Smooth muscle cell (in vitro differentiated cells): ENCODE measurements at regions not wholly inside any gene's neighbourhood (a gene's known extent, or its start where the extent isn't known, plus 50 kb on each side); places are given as distances from the start of the nearest gene placed in this dataset.

Experiments used
- DNase-seq: peaks from one replicate; lab custom pipeline; 2025; ENCODE audit not compliant: unreplicated experiment; lab: John Stamatoyannopoulos, UW
- H2AFZ ChIP-seq: fragments of 200-600 bp; sonication (generic); 2 replicates; pipeline ENCODE4 v1.6.0; 2016; ENCODE audit warnings: antibody characterized with exemption, low read depth, mild to moderate bottlenecking
- H3F3A ChIP-seq: fragments of 200-600 bp; sonication (generic); 2 replicates; pipeline ENCODE4 v1.6.0; 2017; ENCODE audit warnings: antibody characterized with exemption, low read depth
- H3K27ac ChIP-seq: fragments of 200-600 bp; sonication (generic); 2 replicates; pipeline ENCODE4 v1.5.1; 2016; ENCODE audit warnings: low read depth, mild to moderate bottlenecking
- H3K27me3 ChIP-seq: fragments of 200-600 bp; sonication (generic); 2 replicates; pipeline ENCODE4 v1.6.1; 2016; ENCODE audit warnings: low read depth, mild to moderate bottlenecking
- H3K36me3 ChIP-seq: fragments of 200-600 bp; sonication (generic); 2 replicates; pipeline ENCODE4 v1.5.1; 2016; ENCODE audit warnings: low read depth
- H3K4me1 ChIP-seq: fragments of 200-600 bp; sonication (generic); 2 replicates; pipeline ENCODE4 v1.5.1; 2016; ENCODE audit warnings: low read depth
- H3K4me2 ChIP-seq: fragments of 200-600 bp; sonication (generic); 2 replicates; pipeline ENCODE4 v1.6.0; 2016; ENCODE audit warnings: mild to moderate bottlenecking
- H3K4me3 ChIP-seq: fragments of 200-600 bp; sonication (generic); 2 replicates; pipeline ENCODE4 v1.5.1; 2016; ENCODE audit warnings: mild to moderate bottlenecking
- H3K79me2 ChIP-seq: fragments of 200-600 bp; sonication (generic); 2 replicates; pipeline ENCODE4 v1.6.0; 2016; ENCODE audit warnings: low read depth, mild to moderate bottlenecking
- H3K9ac ChIP-seq: fragments of 200-600 bp; sonication (generic); 2 replicates; pipeline ENCODE4 v1.6.0; 2016; ENCODE audit warnings: low read depth
- H3K9me3 ChIP-seq: fragments of 200-600 bp; sonication (generic); replicated peaks from 2 replicates; pipeline ENCODE4 v1.5.1; 2016; ENCODE audit warnings: low read depth
- H4K20me1 ChIP-seq: fragments of 200-600 bp; sonication (generic); 2 replicates; pipeline ENCODE4 v1.6.0; 2016; ENCODE audit warnings: low read depth
- WGBS: methylation state at CpG from one replicate; pipeline ENCODE4 v1.1.7; 2016; ENCODE audit warnings: low lambda C conversion rate; 5-methylcytosine and 5-hydroxymethylcytosine counted together
- TF ChIP-seq, protein P1 (sequence below): fragments of 200-600 bp; sonication (generic); IDR thresholded peaks from 2 replicates; pipeline ENCODE4 v1.5.1; 2017; ENCODE audit warnings: borderline replicate concordance, mild to moderate bottlenecking, antibody characterized with exemption; ENCODE audit not compliant: insufficient read depth, poor library complexity, severe bottlenecking

DNA sequence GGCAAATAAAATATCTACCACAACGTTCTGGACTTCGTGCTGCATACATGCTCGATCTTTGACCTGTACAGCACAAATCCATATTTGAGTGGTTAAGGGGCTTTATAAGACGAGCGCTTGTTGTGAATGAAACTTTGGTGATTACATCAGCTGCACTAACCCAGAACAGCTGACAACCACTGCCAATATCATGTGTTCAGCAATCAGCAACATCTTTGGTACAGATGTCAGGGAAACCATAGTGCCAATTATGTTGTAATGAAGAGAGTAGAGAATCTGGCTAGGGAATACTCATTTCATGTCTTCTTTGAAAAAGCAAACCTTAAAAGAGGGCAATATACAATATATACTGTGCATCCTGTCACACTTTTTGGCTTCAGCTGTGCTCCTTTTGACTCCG, 188.6 kb upstream of the NT5E start:
- WGBS = 92% methylated on average over 6 of the region's 6 CpGs
- no peaks in the 10 kb centered on the region for H3K36me3 ChIP-seq
- TF ChIP-seq, protein P1, sequence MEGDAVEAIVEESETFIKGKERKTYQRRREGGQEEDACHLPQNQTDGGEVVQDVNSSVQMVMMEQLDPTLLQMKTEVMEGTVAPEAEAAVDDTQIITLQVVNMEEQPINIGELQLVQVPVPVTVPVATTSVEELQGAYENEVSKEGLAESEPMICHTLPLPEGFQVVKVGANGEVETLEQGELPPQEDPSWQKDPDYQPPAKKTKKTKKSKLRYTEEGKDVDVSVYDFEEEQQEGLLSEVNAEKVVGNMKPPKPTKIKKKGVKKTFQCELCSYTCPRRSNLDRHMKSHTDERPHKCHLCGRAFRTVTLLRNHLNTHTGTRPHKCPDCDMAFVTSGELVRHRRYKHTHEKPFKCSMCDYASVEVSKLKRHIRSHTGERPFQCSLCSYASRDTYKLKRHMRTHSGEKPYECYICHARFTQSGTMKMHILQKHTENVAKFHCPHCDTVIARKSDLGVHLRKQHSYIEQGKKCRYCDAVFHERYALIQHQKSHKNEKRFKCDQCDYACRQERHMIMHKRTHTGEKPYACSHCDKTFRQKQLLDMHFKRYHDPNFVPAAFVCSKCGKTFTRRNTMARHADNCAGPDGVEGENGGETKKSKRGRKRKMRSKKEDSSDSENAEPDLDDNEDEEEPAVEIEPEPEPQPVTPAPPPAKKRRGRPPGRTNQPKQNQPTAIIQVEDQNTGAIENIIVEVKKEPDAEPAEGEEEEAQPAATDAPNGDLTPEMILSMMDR = no peak
- no peak overlapping the region for H3K27ac ChIP-seq
- H3K4me2 ChIP-seq = no peak overlapping the region
- DNase-seq = no peak
- no peaks in the 10 kb centered on the region for H3K4me1 ChIP-seq
- no peaks in the 10 kb centered on the region for H4K20me1 ChIP-seq
- no peak overlapping the region for H2AFZ ChIP-seq
- H3K4me3 ChIP-seq = no peak overlapping the region
- H3K27me3 ChIP-seq = no peaks in the 10 kb centered on the region
- no peaks in the 10 kb centered on the region for H3K79me2 ChIP-seq
- H3F3A ChIP-seq = no peaks in the 10 kb centered on the region
- H3K9me3 ChIP-seq = no peaks in the 10 kb centered on the region
- H3K9ac ChIP-seq = no peak overlapping the region

DNA sequence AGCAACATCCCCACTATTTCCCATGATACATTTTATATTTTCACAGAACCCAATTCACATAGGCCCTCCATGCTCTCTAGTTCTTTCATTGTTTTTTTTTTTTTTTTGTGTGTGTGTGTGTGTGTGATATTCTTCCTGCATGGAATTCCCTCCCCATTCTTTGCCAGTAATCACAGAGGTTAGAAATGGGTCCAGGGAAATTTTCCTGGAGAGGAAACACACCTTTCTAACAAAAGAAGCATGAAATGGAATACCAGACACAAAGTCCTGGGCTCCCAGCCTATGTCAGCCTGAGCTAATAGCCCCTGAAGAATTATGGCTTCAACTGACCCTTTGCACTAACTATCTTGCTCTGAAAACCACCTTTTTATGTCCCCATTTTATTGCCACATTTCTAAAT, 194.2 kb upstream of the NT5E start:
- H3K79me2 ChIP-seq = no peaks in the 10 kb centered on the region
- no peak overlapping the region for H3K4me2 ChIP-seq
- TF ChIP-seq, protein P1 = no peak
- H2AFZ ChIP-seq = no peak overlapping the region
- H3F3A ChIP-seq = no peaks in the 10 kb centered on the region
- H3K27me3 ChIP-seq = no peaks in the 10 kb centered on the region
- H3K27ac ChIP-seq = no peak overlapping the region
- no peak overlapping the region for H3K4me3 ChIP-seq
- no peaks in the 10 kb centered on the region for H3K4me1 ChIP-seq
- H4K20me1 ChIP-seq = no peaks in the 10 kb centered on the region
- H3K36me3 ChIP-seq = no peaks in the 10 kb centered on the region
- no peaks in the 10 kb centered on the region for H3K9me3 ChIP-seq
- H3K9ac ChIP-seq = no peak overlapping the region
- no peak for DNase-seq

DNA sequence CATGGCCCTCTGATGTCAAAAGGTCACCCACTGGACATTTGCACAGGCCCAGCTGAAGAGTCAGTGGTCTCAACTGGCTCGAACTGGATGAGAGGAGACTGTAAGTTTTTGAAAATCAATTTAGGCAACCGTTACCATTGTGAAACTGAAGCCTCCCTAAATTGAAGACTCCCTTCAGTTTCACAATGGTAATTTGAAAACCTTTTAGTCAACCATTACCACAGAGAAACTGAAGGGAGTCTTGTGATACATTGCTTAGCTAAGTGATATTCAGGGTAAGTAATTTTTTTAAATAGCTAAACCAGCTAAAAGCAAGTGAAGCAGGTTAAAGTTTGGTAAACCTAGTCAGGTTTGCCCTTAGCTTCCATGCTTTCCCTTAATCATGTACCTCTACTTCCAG, 197.3 kb upstream of the NT5E start:
- H4K20me1 ChIP-seq = no peaks in the 10 kb centered on the region
- H3K4me3 ChIP-seq = no peak overlapping the region
- DNase-seq = no peak
- H3K9me3 ChIP-seq = no peaks in the 10 kb centered on the region
- H2AFZ ChIP-seq = no peak overlapping the region
- no peaks in the 10 kb centered on the region for H3K4me1 ChIP-seq
- no peaks in the 10 kb centered on the region for H3K27me3 ChIP-seq
- H3K27ac ChIP-seq = no peak overlapping the region
- TF ChIP-seq, protein P1 = no peak
- H3F3A ChIP-seq = no peaks in the 10 kb centered on the region
- no peaks in the 10 kb centered on the region for H3K79me2 ChIP-seq
- no peaks in the 10 kb centered on the region for H3K36me3 ChIP-seq
- H3K4me2 ChIP-seq = no peak overlapping the region
- 89% methylated on average over 2 of the region's 2 CpGs for WGBS
- no peak overlapping the region for H3K9ac ChIP-seq

DNA sequence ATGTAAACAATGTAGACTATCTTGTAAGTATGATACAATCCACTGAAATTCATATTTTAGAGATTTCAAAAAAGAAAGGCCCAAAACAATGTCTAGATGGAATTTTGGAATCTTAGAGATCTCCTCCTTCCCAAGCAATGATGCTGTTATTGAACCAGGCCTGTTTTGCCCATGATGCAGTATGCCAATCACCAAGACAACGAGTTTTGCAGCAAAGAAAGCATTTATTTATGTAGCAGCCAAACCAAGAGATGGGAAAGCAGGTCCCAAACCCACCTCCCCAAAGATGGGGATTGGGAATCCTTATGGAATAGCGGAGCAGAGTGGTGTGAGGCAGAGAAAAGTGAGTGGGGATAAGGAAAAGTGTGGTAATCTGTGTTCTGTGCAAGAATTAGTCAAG, 197.8 kb upstream of the NT5E start:
- no peak overlapping the region for H3K27ac ChIP-seq
- no peak overlapping the region for H3K4me3 ChIP-seq
- H3K4me1 ChIP-seq = no peaks in the 10 kb centered on the region
- H2AFZ ChIP-seq = no peak overlapping the region
- H3K36me3 ChIP-seq = no peaks in the 10 kb centered on the region
- no peak overlapping the region for H3K4me2 ChIP-seq
- H3K9ac ChIP-seq = no peak overlapping the region
- no peaks in the 10 kb centered on the region for H3F3A ChIP-seq
- no peaks in the 10 kb centered on the region for H3K9me3 ChIP-seq
- H3K79me2 ChIP-seq = no peaks in the 10 kb centered on the region
- TF ChIP-seq, protein P1 = no peak
- no peak for DNase-seq
- WGBS = 81% methylated on average over 2 of the region's 2 CpGs
- no peaks in the 10 kb centered on the region for H4K20me1 ChIP-seq
- H3K27me3 ChIP-seq = no peaks in the 10 kb centered on the region
